ENCODE measurements at regions not wholly inside any gene's neighbourhood (a gene's known extent, or its start where the extent isn't known, plus 50 kb on each side); places are given as distances from the start of the nearest gene placed in this dataset.

DNA sequence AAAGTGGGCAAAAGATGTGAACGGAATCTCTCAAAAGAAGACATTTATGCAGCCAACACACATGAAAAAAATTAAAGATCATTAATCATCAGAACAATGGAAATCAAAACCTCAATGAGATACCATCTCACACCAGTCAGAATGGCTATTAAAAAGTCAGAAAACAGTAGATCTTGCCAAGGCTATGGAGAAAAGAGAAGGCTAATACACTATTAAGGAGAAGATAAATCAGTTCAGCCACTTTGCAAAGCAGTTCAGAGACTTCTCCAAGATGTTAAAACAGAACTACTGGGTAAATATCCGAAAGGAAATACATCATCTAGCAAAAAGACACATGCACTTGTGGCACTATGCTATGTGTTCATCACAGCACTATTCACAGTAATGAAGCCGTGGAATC is 388.2 kb upstream of the LUZP2 start:
- H3K4me3 ChIP-seq (ENCODE audit: low read depth, low read length): no peak overlapping the region
- TF ChIP-seq, protein P1, sequence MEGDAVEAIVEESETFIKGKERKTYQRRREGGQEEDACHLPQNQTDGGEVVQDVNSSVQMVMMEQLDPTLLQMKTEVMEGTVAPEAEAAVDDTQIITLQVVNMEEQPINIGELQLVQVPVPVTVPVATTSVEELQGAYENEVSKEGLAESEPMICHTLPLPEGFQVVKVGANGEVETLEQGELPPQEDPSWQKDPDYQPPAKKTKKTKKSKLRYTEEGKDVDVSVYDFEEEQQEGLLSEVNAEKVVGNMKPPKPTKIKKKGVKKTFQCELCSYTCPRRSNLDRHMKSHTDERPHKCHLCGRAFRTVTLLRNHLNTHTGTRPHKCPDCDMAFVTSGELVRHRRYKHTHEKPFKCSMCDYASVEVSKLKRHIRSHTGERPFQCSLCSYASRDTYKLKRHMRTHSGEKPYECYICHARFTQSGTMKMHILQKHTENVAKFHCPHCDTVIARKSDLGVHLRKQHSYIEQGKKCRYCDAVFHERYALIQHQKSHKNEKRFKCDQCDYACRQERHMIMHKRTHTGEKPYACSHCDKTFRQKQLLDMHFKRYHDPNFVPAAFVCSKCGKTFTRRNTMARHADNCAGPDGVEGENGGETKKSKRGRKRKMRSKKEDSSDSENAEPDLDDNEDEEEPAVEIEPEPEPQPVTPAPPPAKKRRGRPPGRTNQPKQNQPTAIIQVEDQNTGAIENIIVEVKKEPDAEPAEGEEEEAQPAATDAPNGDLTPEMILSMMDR (IDR thresholded peaks at IDR 0.05; ENCODE audit: insufficient read depth, low read depth, low read length): no peak
- no peak for DNase-seq (ENCODE audit: low read depth)

DNA sequence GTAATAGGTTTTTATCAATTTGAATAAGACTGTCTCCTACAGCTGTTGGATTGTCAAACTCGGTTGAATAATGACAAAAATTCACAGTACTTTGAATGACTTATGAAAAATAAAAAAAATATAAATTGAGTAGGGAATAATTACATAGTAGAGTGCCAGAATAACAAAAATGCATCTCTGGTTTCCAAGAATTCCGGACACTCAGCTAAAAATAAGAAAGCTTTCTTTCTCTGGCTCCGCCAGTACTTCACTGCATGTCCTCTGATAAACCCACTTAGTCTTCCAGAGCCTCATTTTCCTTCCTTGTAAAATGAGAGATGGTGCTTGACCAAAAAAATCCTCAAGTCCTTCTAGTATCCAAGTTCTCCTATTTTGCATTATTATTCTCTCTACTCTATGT is 374.6 kb upstream of the LUZP2 start:
- no peak overlapping the region for H3K4me3 ChIP-seq (ENCODE audit: low read depth, low read length)

DNA sequence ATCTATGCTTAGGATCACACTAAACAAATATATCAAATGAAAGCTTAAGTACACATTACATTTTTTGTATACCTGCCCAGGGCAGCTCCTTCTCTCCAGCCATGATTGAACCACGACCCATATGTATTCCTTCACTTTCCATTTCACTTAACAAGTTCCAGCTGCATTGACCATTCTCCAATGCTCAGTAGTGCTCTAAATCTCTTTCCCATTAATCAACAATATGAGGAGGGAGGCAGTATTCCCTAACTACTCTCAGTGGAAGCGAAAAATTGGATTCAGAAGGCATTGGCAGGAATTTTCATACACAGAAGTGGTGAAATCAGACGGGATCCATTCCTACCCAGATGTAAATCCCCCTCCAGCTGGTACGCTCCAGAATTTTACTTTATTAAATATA is 372.0 kb upstream of the LUZP2 start:
- DNase-seq (ENCODE audit: low read depth): no peak
- H3K4me3 ChIP-seq (ENCODE audit: low read depth, low read length): no peak overlapping the region
- TF ChIP-seq, protein P1 (IDR thresholded peaks at IDR 0.05; ENCODE audit: insufficient read depth, low read depth, low read length): no peak

More for the DNA sequence above, 374.6 kb upstream of the LUZP2 start:
- DNase-seq (ENCODE audit: low read depth): no peak
- TF ChIP-seq, protein P1 (IDR thresholded peaks at IDR 0.05; ENCODE audit: insufficient read depth, low read depth, low read length): no peak

DNA sequence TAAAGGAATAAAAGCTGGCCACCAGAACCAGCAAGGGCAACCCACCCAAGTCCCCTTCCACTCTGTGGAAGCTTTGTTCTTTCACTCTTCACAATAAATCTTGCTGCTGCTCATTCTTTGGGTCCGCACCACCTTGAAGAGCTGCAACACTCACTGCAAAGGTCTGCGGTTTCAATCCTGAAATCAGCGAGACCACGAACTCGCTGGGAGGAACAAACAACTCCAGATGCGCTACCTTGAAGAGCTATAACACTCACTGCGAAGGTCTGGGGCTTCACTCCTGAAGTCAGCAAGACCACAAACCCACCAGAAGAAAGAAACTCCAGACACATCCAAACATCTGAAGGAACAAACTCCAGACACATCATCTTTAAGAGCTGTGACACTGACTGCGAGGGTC is 365.2 kb upstream of the LUZP2 start:
- no peak for DNase-seq (ENCODE audit: low read depth)
- TF ChIP-seq, protein P1 (IDR thresholded peaks at IDR 0.05; ENCODE audit: insufficient read depth, low read depth, low read length): no peak
- no peak overlapping the region for H3K4me3 ChIP-seq (ENCODE audit: low read depth, low read length)

DNA sequence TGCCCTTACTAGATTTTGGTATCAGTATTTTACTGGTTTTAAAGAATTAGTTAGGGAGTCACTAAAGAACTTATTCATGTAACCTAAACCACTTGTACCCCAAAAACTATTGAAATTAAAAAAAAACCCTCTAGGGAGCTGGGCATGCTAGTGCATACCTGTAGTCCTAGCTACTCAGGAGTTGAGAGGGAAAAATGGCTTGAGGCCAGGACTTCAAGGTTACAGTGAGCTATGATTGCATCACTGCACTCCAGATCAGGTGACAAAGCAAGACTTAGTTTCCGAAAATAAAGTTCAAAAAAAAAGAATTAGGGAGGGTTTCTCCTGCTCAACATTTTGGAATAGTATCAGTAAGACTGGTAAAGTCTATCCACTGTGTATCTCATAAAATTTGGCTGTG is 364.4 kb upstream of the LUZP2 start:
- TF ChIP-seq, protein P1 (IDR thresholded peaks at IDR 0.05; ENCODE audit: insufficient read depth, low read depth, low read length): no peak
- no peak overlapping the region for H3K4me3 ChIP-seq (ENCODE audit: low read depth, low read length)
- DNase-seq (ENCODE audit: low read depth): no peak

DNA sequence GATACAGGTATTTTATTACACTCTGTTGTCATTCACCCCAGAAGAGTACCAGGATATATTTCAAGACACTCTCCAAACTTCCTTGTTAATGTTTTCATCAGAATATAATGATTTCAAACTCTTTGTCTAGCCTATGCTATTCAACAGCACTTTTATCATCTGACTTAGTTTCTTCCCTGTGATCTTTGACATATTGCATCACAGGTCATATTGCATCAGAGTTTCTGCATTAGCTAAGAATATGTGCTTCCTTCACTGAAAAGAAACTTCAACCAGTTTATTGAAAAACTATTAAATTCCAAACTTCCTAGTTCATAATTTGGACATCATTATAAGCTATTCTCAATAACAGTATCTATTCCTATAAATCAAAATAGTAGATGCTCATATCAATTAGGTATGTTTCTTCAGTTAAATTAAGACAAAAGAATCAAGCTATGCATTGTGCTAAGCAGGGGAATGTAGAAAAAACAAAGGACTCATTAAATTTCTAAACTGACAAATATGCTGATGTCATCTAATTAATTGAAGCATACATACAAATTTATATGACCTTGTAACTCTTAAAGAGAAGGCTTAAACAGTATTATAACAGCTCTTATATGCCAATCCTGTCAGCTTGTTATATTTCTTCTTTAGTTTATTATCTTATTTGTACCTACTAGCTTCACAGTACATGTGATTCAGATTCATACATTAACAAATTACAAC is 361.8 kb upstream of the LUZP2 start:
- peak; percentile 2 for DNase-seq (ENCODE audit: low read depth)
- TF ChIP-seq, protein P1 (IDR thresholded peaks at IDR 0.05; ENCODE audit: insufficient read depth, low read depth, low read length): no peak
- H3K4me3 ChIP-seq (ENCODE audit: low read depth, low read length): no peak overlapping the region

DNA sequence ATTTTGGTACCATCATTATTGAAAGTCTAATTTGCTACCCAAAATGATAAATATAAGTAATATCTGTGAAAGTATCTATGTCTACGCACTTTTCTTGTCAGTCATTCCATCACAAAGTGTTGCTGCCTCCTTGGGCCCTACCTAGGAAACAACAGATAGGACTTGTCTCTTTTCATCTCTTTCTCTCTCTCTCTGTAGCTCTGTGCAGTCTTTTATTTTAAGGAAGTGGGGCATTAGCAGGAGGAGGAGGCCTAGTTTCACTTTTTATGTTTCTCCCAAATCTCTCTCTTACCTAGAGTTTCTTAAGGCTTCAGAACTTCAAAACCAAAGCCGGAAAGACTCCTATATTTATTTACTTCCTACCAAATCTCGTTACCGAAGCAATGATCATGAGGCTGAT is 354.8 kb upstream of the LUZP2 start:
- TF ChIP-seq, protein P1 (IDR thresholded peaks at IDR 0.05; ENCODE audit: insufficient read depth, low read depth, low read length): no peak
- DNase-seq (ENCODE audit: low read depth): no peak
- H3K4me3 ChIP-seq (ENCODE audit: low read depth, low read length): no peak overlapping the region
